OCI-LY7 (cell line): ENCODE measurements at regions not wholly inside any gene's neighbourhood (a gene's known extent, or its start where the extent isn't known, plus 50 kb on each side); places are given as distances from the start of the nearest gene placed in this dataset.

Source experiments
- BruUV-seq: library from RNA; stranded (reverse); fragments of 400-500 nt; replicated peaks from 2 replicates; lab custom pipeline; 2021; lab: Mats Ljungman, UMichigan
- CTCF ChIA-PET: fragments of 300-600 bp; sonication (Branson Sonifier 250); formaldehyde crosslinking; loops from one replicate; lab custom pipeline; 2022; ENCODE audit warnings: antibody characterized with exemption; ENCODE audit not compliant: unreplicated experiment; lab: Charles Lee
- POLR2A ChIA-PET: fragments of 300-600 bp; sonication (Branson Sonifier 250); formaldehyde crosslinking; loops from one replicate; lab custom pipeline; 2022; ENCODE audit warnings: antibody characterized with exemption; lab: Charles Lee
- DNase-seq: peaks from one replicate; pipeline ENCODE4 v3.0.0-alpha.2; 2015; ENCODE audit warnings: low spot score
- H2AFZ ChIP-seq: fragments of 200-600 bp; sonication (generic), shearing (Covaris generic); 2 replicates; pipeline ENCODE4 v1.6.1; 2014; ENCODE audit warnings: mild to moderate bottlenecking, antibody characterized with exemption, low read length, moderate library complexity
- H3K27ac ChIP-seq: fragments of 200-600 bp; sonication (generic); 2 replicates; pipeline ENCODE4 v1.5.1; 2014; ENCODE audit warnings: mixed run types, low read depth, mild to moderate bottlenecking, moderate library complexity, low read length, inconsistent platforms; ENCODE audit not compliant: poor library complexity, severe bottlenecking
- H3K36me3 ChIP-seq: fragments of 200-600 bp; sonication (generic); 2 replicates; pipeline ENCODE4 v1.6.1; 2014; ENCODE audit warnings: mild to moderate bottlenecking, antibody characterized with exemption, low read length, moderate library complexity, mixed read lengths; ENCODE audit not compliant: insufficient read depth
- H3K4me1 ChIP-seq: fragments of 200-600 bp; sonication (generic); 2 replicates; pipeline ENCODE4 v1.5.1; 2014; ENCODE audit warnings: mild to moderate bottlenecking, low read length; ENCODE audit not compliant: insufficient read depth, poor library complexity, severe bottlenecking
- H3K4me2 ChIP-seq: fragments of 200-600 bp; sonication (generic); 2 replicates; pipeline ENCODE4 v1.6.1; 2014; ENCODE audit warnings: mild to moderate bottlenecking, low read length
- H3K4me3 ChIP-seq: fragments of 200-600 bp; sonication (generic); 2 replicates; pipeline ENCODE4 v1.5.1; 2014; ENCODE audit warnings: mild to moderate bottlenecking, low read depth, low read length; ENCODE audit not compliant: poor library complexity, severe bottlenecking
- H3K79me2 ChIP-seq: fragments of 200-600 bp; sonication (generic); 2 replicates; pipeline ENCODE4 v1.6.1; 2016; ENCODE audit warnings: low read depth, mild to moderate bottlenecking, low read length, moderate library complexity, mixed read lengths; ENCODE audit not compliant: insufficient read depth
- H3K9me2 ChIP-seq: fragments of 200-600 bp; sonication (generic); 2 replicates; pipeline ENCODE4 v1.6.1; 2016; ENCODE audit warnings: mild to moderate bottlenecking, low read length, mixed read lengths; ENCODE audit not compliant: insufficient read depth
- H3K9me3 ChIP-seq: fragments of 200-600 bp; sonication (generic); 2 replicates; pipeline ENCODE4 v1.6.1; 2014; ENCODE audit warnings: mild to moderate bottlenecking, mixed run types, low read length, mixed read lengths
- H4K20me1 ChIP-seq: fragments of 200-600 bp; sonication (generic); 2 replicates; pipeline ENCODE4 v1.6.1; 2014; ENCODE audit warnings: mild to moderate bottlenecking, antibody characterized with exemption, low read length, moderate library complexity, mixed read lengths; ENCODE audit not compliant: insufficient read depth
- CTCF ChIP-seq: fragments of 200-600 bp; sonication (generic); conservative IDR thresholded peaks from 2 replicates; pipeline ENCODE4 v1.5.1; 2014; ENCODE audit warnings: mild to moderate bottlenecking, antibody characterized with exemption, low read length, moderate library complexity, mixed read lengths
- EZH2phosphoT487 ChIP-seq: fragments of 200-600 bp; sonication (generic); IDR thresholded peaks from 2 replicates; pipeline ENCODE4 v1.6.1; 2018; ENCODE audit warnings: low read depth, borderline replicate concordance, mild to moderate bottlenecking, mixed run types, antibody characterized with exemption, low read length, moderate library complexity, mixed read lengths
- intact Hi-C: fragments of 100-400 bp; cut with micrococcal nuclease; formaldehyde crosslinking; loops from one replicate; pipeline ENCODE4 v1.10.0; 2022; ENCODE audit not compliant: unreplicated experiment

- H3K4me3 ChIP-seq = no peak overlapping the region
- intact Hi-C loops = no loop called here
- H3K36me3 ChIP-seq = no peaks in the 10 kb centered on the region
- no peak overlapping the region for H3K4me2 ChIP-seq
- no peak overlapping the region for H2AFZ ChIP-seq
- ChIA-PET CTCF (no interaction called here), POLR2A (no interaction called here)
- BruUV-seq = no TSS peak
- DNase-seq = no peak
- H3K9me2 ChIP-seq = no peaks in the 10 kb centered on the region
- no peaks in the 10 kb centered on the region for H4K20me1 ChIP-seq
- no peaks in the 10 kb centered on the region for H3K79me2 ChIP-seq
- TF ChIP-seq CTCF (no peak), EZH2phosphoT487 (no peak)
- H3K27ac ChIP-seq = no peak overlapping the region
- H3K4me1 ChIP-seq = no peaks in the 10 kb centered on the region
- no peaks in the 10 kb centered on the region for H3K9me3 ChIP-seq
Observed at GRCh38 chr6:169062272-169062671, 191.4 kb downstream of the THBS2 start.

- no peak overlapping the region for H3K4me2 ChIP-seq
- TF ChIP-seq EZH2phosphoT487 (no peak), CTCF (no peak)
- BruUV-seq = no TSS peak
Observed at GRCh38 chr6:169058634-169059033, 195.0 kb downstream of the THBS2 start.

GRCh38 chr6:169052462-169052861, 201.2 kb downstream of the THBS2 start:
- Histone ChIP-seq H3K9me3 (no peaks in the 10 kb centered on the region), H3K9me2 (no peaks in the 10 kb centered on the region), H3K79me2 (no peaks in the 10 kb centered on the region), H3K4me2 (no peak overlapping the region), H2AFZ (no peak overlapping the region), H3K4me3 (no peak overlapping the region), H3K36me3 (no peaks in the 10 kb centered on the region), H4K20me1 (no peaks in the 10 kb centered on the region), H3K4me1 (no peaks in the 10 kb centered on the region), H3K27ac (no peak overlapping the region)
- ChIA-PET CTCF (no interaction called here), POLR2A (no interaction called here)
- DNase-seq = no peak
- no TSS peak for BruUV-seq
- TF ChIP-seq CTCF (no peak), EZH2phosphoT487 (no peak)
- intact Hi-C loops = no loop called here

More at GRCh38 chr6:169058634-169059033, 195.0 kb downstream of the THBS2 start:
- ChIA-PET CTCF (no interaction called here), POLR2A (no interaction called here)
- intact Hi-C loops = no loop called here
- Histone ChIP-seq H4K20me1 (no peaks in the 10 kb centered on the region), H3K79me2 (no peaks in the 10 kb centered on the region), H3K27ac (no peak overlapping the region), H3K9me2 (no peaks in the 10 kb centered on the region), H3K4me1 (no peaks in the 10 kb centered on the region), H3K9me3 (no peaks in the 10 kb centered on the region), H3K36me3 (no peaks in the 10 kb centered on the region), H2AFZ (no peak overlapping the region), H3K4me3 (no peak overlapping the region)
- DNase-seq = no peak
